Activated B cell treated with CpG ODN at 0.5 μM for 24 hours (primary cell): ENCODE measurements at regions not wholly inside any gene's neighbourhood (a gene's known extent, or its start where the extent isn't known, plus 50 kb on each side); places are given as distances from the start of the nearest gene placed in this dataset.

Source experiments
- ATAC-seq: fragments of 200-7000 bp; cut with Tn5 transposase; one replicate; pipeline ENCODE4 v1.10.0; 2021; ENCODE audit warnings: low read depth, mild to moderate bottlenecking, moderate library complexity
- CTCF ChIA-PET: fragments of 350-600 bp; sonication (Branson Sonifier 250); formaldehyde crosslinking; loops from one replicate; lab custom pipeline; 2021; ENCODE audit warnings: antibody characterized with exemption; lab: Charles Lee
- POLR2A ChIA-PET: fragments of 350-600 bp; sonication (Branson Sonifier 250); formaldehyde crosslinking; loops from one replicate; lab custom pipeline; 2021; ENCODE audit warnings: antibody characterized with exemption; lab: Charles Lee
- DNase-seq: peaks from one replicate; pipeline ENCODE4 v3.0.0; 2022
- H3K27ac Mint-ChIP-seq: one replicate; pipeline ENCODE4 v1.8.0; 2020; ENCODE audit warnings: mixed read lengths
- H3K27me3 Mint-ChIP-seq: one replicate; pipeline ENCODE4 v1.8.0; 2021; ENCODE audit warnings: mixed read lengths
- H3K36me3 Mint-ChIP-seq: one replicate; pipeline ENCODE4 v1.8.0; 2021; ENCODE audit warnings: low read depth, mixed read lengths
- H3K4me1 Mint-ChIP-seq: one replicate; pipeline ENCODE4 v1.8.0; 2021; ENCODE audit warnings: mixed read lengths
- H3K4me3 Mint-ChIP-seq: one replicate; pipeline ENCODE4 v1.8.0; 2020; ENCODE audit warnings: mild to moderate bottlenecking, mixed read lengths
- H3K9me3 Mint-ChIP-seq: one replicate; pipeline ENCODE4 v1.8.0; 2020; ENCODE audit warnings: mixed read lengths
- CTCF ChIP-seq: fragments of 200-600 bp; IDR thresholded peaks from one replicate; pipeline ENCODE4 v1.8.0; 2022; ENCODE audit warnings: antibody characterized with exemption, mild to moderate bottlenecking
- intact Hi-C: fragments of 100-400 bp; cut with micrococcal nuclease; formaldehyde crosslinking; loops from one replicate; pipeline ENCODE4 v1.15.1; 2024

GRCh38 chr3:69542805-69543429 is 157.0 kb upstream of the FRMD4B start:
- CTCF ChIA-PET, result no interaction called here
- H3K27me3 Mint-ChIP-seq, result peaks cover 29% of the 10 kb centered on the region
- intact Hi-C loops, result no loop called here

DNA sequence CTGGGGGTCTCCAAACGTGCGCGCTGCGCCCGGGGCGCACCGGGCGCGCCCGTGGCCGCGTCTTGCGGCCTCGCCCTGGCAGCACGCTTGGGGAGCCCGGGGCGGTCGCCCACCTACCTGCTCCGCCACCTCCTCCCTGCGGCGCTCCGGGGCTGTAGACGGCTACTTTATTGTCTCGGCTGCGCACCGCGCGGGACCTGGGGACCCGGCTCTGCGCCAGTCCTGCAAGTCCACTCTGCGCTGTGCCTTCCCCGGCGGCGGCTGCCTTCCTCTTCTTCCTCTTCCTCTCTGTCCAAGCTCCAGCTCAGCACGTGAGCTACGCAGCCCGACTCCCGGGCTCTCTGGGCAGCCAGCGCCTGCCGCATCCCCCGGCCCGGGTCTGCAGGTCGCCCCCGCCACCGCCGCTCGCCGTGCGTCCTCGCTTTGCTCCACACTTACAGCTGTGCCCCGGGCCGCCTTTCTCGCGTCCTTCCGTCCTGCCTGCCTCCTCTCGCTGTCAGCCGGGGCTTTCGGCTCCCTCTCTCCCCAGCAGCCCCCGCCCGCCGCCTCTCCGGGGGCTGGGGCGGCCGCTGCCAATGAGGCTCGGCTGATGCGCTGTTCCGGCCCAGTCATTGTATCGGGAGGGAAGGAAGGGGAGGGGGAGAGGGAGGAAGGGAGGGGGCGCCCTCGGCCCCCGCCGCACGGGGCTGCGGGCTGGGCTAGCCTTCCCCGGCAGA is 156.4 kb upstream of the FRMD4B start:
- Mint-ChIP-seq H3K27ac (no peak overlapping the region), H3K36me3 (no peaks in the 10 kb centered on the region), H3K4me3 (no peak overlapping the region), H3K27me3 (peaks cover 29% of the 10 kb centered on the region), H3K4me1 (no peaks in the 10 kb centered on the region), H3K9me3 (no peaks in the 10 kb centered on the region)
- ATAC-seq (no peak), DNase-seq (no peak)
- ChIA-PET CTCF (no interaction called here), POLR2A (no interaction called here)
- intact Hi-C loops, result no loop called here
- TF ChIP-seq CTCF, result no peak

More at GRCh38 chr3:69542805-69543429, 157.0 kb upstream of the FRMD4B start:
- TF ChIP-seq CTCF, result no peak
- Mint-ChIP-seq H3K4me1 (no peaks in the 10 kb centered on the region), H3K9me3 (no peaks in the 10 kb centered on the region), H3K27ac (no peak overlapping the region), H3K36me3 (no peaks in the 10 kb centered on the region), H3K4me3 (no peak overlapping the region)
- ATAC-seq, result no peak
- DNase-seq, result no peak
- POLR2A ChIA-PET, result no interaction called here

DNA sequence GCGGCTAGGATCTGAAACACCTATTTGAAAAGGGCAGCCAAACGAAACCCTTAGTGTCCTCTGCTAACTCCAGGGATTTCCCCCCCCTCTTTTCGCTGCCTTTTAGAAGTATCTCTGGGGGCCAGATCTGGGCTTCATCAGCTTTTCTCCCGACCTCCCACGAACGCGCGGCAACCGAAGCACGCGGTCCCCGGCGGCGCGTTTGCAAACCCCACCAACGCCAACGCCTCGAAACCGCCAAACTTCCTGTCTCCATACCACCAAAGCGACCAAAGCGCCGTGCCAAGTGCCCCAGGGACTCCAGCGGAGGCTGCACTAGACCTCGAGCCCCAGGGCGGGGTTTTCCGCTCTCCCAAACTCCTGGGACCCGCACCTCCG is 155.8 kb upstream of the FRMD4B start:
- ATAC-seq (no peak), DNase-seq (no peak)
- CTCF ChIA-PET, result no interaction called here
- POLR2A ChIA-PET, result no interaction called here
- Mint-ChIP-seq H3K9me3 (no peaks in the 10 kb centered on the region), H3K27me3 (peaks cover 29% of the 10 kb centered on the region), H3K4me1 (no peaks in the 10 kb centered on the region), H3K4me3 (no peak overlapping the region), H3K27ac (no peak overlapping the region), H3K36me3 (no peaks in the 10 kb centered on the region)
- intact Hi-C loops, result no loop called here
- no peak for TF ChIP-seq CTCF

- Mint-ChIP-seq H3K36me3 (no peaks in the 10 kb centered on the region), H3K4me1 (no peaks in the 10 kb centered on the region), H3K27me3 (peaks cover 29% of the 10 kb centered on the region), H3K9me3 (no peaks in the 10 kb centered on the region), H3K4me3 (no peak overlapping the region), H3K27ac (no peak overlapping the region)
- DNase-seq (no peak), ATAC-seq (no peak)
- ChIA-PET CTCF (no interaction called here), POLR2A (no interaction called here)
- intact Hi-C loops, result no loop called here
- no peak for TF ChIP-seq CTCF
Observed at GRCh38 chr3:69540706-69541581, 155.1 kb upstream of the FRMD4B start.

GRCh38 chr3:69539134-69539533 is 153.2 kb upstream of the FRMD4B start:
- no peak for ATAC-seq
- DNase-seq, result no peak
- no peaks in the 10 kb centered on the region for H3K9me3 Mint-ChIP-seq

More at GRCh38 chr3:69539134-69539533, 153.2 kb upstream of the FRMD4B start:
- Mint-ChIP-seq H3K36me3 (no peaks in the 10 kb centered on the region), H3K27ac (no peak overlapping the region), H3K4me3 (no peak overlapping the region), H3K4me1 (no peaks in the 10 kb centered on the region), H3K27me3 (peaks cover 25% of the 10 kb centered on the region)
- no peak for TF ChIP-seq CTCF
- CTCF ChIA-PET, result no interaction called here
- intact Hi-C loops, result no loop called here
- POLR2A ChIA-PET, result no interaction called here
